Renal cortex interstitium (tissue), 11 donors: ENCODE measurements at regions not wholly inside any gene's neighbourhood (a gene's known extent, or its start where the extent isn't known, plus 50 kb on each side); places are given as distances from the start of the nearest gene placed in this dataset.

Experiments
- DNase-seq, 11 donors: peaks; one replicate each; pipeline ENCODE4 v3.0.0-alpha.2; 2013; ENCODE audit warnings: low read depth in 9 of 11, low spot score in 4 of 11; ENCODE audit errors: extremely low read depth in 1 of 11

DNA sequence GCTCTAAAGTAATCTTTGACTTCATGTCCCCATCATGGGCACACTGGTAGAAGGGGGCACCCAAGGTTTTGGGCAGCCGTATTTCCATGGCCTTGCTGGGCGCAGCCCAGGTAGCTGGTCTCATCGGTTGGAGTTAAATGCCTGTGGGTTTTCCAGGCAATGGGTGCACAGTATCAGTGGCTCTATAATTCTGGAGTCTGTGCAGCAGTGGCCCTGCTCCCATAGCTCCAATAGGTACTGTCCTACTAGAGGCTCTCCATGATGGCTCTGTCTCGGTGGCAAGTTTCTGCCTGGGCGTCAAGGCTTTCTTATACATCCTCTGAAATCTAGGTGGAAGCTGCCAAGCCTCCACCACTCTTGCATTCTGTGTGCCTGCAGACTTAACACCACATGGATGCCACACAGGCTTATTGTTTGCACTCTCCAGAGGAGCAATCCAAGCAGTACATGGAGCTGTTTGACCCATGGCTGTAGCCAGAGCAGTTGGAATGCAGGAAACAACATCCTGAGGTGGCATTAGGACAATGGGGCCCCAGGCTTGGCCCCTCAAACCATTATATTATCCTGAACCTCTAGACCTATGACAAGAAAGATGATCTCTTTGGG lies 60.5 kb upstream of the UGT8 start:
- no peak for DNase-seq

DNA sequence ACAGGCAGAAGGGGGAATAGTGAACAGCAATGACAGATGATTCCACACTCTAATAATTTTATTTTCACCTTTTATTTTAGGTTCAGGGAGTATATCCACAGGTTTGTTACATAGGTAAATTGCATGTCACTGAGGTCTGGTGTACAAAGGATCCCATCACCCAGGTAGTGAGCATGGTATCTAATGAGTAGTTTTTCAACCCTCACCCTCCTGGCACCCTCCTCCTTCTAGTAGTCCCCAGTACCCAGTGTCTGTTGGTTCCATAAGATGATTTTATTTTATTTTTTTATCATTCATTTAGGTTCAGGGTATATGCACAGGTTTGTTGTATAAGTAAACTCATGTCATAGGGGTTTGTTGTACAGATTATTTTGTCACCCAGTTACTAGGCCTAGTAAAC lies 58.6 kb upstream of the UGT8 start:
- DNase-seq: no peak

DNA sequence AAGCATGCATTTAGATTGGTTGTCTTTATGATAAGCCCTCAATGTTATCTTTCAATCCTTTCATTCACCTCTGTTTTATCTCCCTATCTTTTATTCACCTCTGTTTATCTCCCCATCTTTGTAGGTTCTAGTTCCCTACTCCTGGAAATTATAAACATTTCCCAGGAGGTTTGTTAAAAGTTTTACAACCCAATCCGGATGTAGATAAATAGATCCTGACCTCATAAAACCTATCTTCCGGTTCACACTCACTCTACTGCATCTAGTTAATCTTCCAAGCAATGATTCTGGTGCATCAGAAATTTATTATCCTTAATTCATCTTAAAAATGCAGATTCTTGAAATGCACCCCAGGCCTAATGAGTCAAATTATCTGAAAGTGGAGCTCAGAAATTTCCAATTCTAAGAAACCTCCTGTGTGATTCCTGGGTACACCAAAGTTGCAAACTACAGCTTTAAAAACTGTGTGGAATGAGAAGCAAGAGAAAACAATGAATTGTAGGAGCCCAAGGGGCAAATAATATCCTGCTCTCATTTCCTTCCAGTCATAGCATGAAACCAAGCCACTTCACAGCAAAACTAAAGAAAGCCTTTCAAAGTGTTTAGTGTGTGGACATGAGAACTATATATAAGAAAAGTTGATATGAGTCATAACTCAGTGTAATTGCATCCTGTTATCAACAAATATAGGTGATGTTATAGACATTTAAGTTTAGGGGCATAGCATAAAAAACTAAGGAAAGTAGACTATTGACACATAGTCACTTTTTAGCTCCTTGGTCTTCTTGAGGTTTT lies 51.1 kb upstream of the UGT8 start:
- DNase-seq: no peak
